Colonic mucosa (tissue), 4 donors: ENCODE measurements at regions not wholly inside any gene's neighbourhood (a gene's known extent, or its start where the extent isn't known, plus 50 kb on each side); places are given as distances from the start of the nearest gene placed in this dataset.

ENCODE experiments used
- DNase-seq: peaks from one replicate; pipeline ENCODE4 v3.0.0-alpha.2; 2020
- H3K27ac ChIP-seq: fragments of 200-600 bp; one replicate; pipeline ENCODE4 v1.8.0; 2021
- H3K27me3 ChIP-seq: fragments of 200-600 bp; one replicate; pipeline ENCODE4 v1.8.0; 2021
- H3K36me3 ChIP-seq: fragments of 200-600 bp; one replicate; pipeline ENCODE4 v1.8.0; 2021
- H3K4me1 ChIP-seq: fragments of 200-600 bp; one replicate; pipeline ENCODE4 v1.8.0; 2021; ENCODE audit warnings: mild to moderate bottlenecking
- H3K4me3 ChIP-seq: fragments of 200-600 bp; one replicate; pipeline ENCODE4 v1.8.0; 2021
- H3K9ac ChIP-seq, 2 donors: one replicate each; pipeline ENCODE4 v1.7.0; 2013; ENCODE audit warnings: control low read depth in 2 of 2, low read depth in 2 of 2, low read length in 2 of 2
- H3K9me3 ChIP-seq: fragments of 200-600 bp; one replicate; pipeline ENCODE4 v1.8.0; 2021
- CTCF ChIP-seq: fragments of 200-600 bp; IDR thresholded peaks from one replicate; pipeline ENCODE4 v1.8.0; 2022; ENCODE audit warnings: antibody characterized with exemption, mild to moderate bottlenecking
- intact Hi-C: fragments of 100-400 bp; cut with DNase I; formaldehyde crosslinking; loops from one replicate; pipeline ENCODE4 v1.14.1; 2022
- donor health status: healthy.
- donor health status: DM: no; HTN: no; CAD: no.
- donor health status: DM: no; HTN: no; CAD: no.

GRCh38 chr3:176663387-176663786, 533.9 kb downstream of the TBL1XR1 start:
- DNase-seq, result no peak
- Histone ChIP-seq H3K4me1 (no peaks in the 10 kb centered on the region), H3K4me3 (no peak overlapping the region), H3K27me3 (no peaks in the 10 kb centered on the region), H3K9me3 (no peaks in the 10 kb centered on the region), H3K9ac (no peak overlapping the region), H3K27ac (no peak overlapping the region), H3K36me3 (no peaks in the 10 kb centered on the region)
- intact Hi-C loops, result no loop called here
- TF ChIP-seq CTCF, result no peak

- Histone ChIP-seq H3K9ac (no peak overlapping the region), H3K36me3 (no peaks in the 10 kb centered on the region), H3K9me3 (no peaks in the 10 kb centered on the region), H3K4me1 (no peaks in the 10 kb centered on the region), H3K27ac (no peak overlapping the region), H3K27me3 (no peaks in the 10 kb centered on the region), H3K4me3 (no peak overlapping the region)
- no peak for TF ChIP-seq CTCF
- no peak for DNase-seq
- intact Hi-C loops, result no loop called here
Measured at GRCh38 chr3:176661432-176661964, 535.8 kb downstream of the TBL1XR1 start.

- no peaks in the 10 kb centered on the region for H3K36me3 ChIP-seq
- no peaks in the 10 kb centered on the region for H3K27me3 ChIP-seq
- no peak for DNase-seq
- H3K4me3 ChIP-seq, result no peak overlapping the region
- no peaks in the 10 kb centered on the region for H3K9me3 ChIP-seq
- H3K27ac ChIP-seq, result no peak overlapping the region
- H3K4me1 ChIP-seq, result no peaks in the 10 kb centered on the region
- H3K9ac ChIP-seq, result no peak overlapping the region
- TF ChIP-seq CTCF, result no peak
- intact Hi-C loops, result no loop called here
Measured at GRCh38 chr3:176655404-176656094, 541.7 kb downstream of the TBL1XR1 start.

DNA sequence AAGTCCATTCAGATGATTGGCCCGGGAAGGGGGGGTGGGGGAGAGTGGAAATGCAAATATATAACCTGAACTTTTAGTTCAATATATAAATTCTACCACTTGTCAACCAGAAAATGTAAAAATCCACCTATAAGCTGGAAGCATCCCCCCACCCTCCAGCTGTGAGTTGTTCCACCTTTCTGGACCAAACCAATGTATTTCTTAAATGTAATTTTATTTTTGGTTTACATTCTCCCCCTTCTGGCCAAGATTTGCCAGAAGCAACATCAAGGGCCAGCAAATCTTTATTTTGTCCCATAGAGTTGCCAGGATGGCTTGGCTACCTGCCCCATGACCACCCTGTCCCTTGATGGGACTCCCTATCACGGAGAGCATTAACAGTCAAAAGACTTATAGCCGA, 545.7 kb downstream of the TBL1XR1 start:
- DNase-seq, result no peak
- intact Hi-C loops, result no loop called here
- Histone ChIP-seq H3K9me3 (no peaks in the 10 kb centered on the region), H3K27ac (no peak overlapping the region), H3K36me3 (no peaks in the 10 kb centered on the region), H3K4me1 (no peaks in the 10 kb centered on the region), H3K9ac (no peak overlapping the region), H3K4me3 (no peak overlapping the region), H3K27me3 (no peaks in the 10 kb centered on the region)
- no peak for TF ChIP-seq CTCF

DNA sequence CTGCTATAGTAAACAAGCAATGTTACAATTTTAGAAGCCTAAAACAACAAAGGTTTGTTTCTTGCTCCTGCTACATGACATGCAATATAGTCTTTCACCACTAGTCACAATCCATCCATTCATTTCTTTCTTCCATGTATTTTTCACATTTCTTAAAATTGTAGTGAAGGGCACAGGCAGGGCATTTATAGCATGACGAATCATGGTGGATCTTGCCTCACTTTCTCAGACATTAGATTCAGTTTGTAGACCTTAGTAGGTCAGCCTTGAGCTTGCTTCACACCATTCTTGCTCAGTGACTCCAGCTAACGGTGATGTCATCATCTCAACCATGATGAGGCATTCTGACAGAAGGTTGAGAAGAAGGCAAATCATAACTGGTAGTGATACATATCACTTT, 546.8 kb downstream of the TBL1XR1 start:
- Histone ChIP-seq H3K9ac (no peak overlapping the region), H3K4me1 (no peaks in the 10 kb centered on the region), H3K9me3 (no peaks in the 10 kb centered on the region), H3K27ac (no peak overlapping the region), H3K27me3 (no peaks in the 10 kb centered on the region), H3K4me3 (no peak overlapping the region), H3K36me3 (no peaks in the 10 kb centered on the region)
- DNase-seq, result no peak
- intact Hi-C loops, result no loop called here
- no peak for TF ChIP-seq CTCF
